HEK293 (cell line): ENCODE measurements at regions not wholly inside any gene's neighbourhood (a gene's known extent, or its start where the extent isn't known, plus 50 kb on each side); places are given as distances from the start of the nearest gene placed in this dataset.

ENCODE experiments used
- CTCF ChIA-PET: fragments of 350-600 bp; formaldehyde crosslinking; extraction: SDS; loops from one replicate; lab custom pipeline; 2021; ENCODE audit warnings: antibody characterized with exemption; lab: Yijun Ruan, JAX
- POLR2A ChIA-PET: fragments of 300-600 bp; formaldehyde crosslinking; extraction: SDS; loops from one replicate; lab custom pipeline; 2020; ENCODE audit warnings: antibody characterized with exemption, inconsistent platforms; lab: Yijun Ruan, JAX
- H3K27ac ChIP-seq: fragments of 200-500 bp; sonication (Bioruptor generic); 2 replicates; pipeline ENCODE4 v1.5.1; 2014; ENCODE audit warnings: low read depth, low read length, control low read depth, inconsistent platforms; ENCODE audit errors: extremely low read depth
- H3K36me3 ChIP-seq, 2 experiments: fragments of 200-500 bp in 1 of 2; sonication (Bioruptor generic) in 1 of 2; 1 replicate in 1 of 2; 2 replicates in 1 of 2; pipeline ENCODE4 v1.5.1; 2014 to 2017; ENCODE audit warnings: inconsistent platforms in 2 of 2, low read length in 2 of 2; ENCODE audit not compliant: control insufficient read depth in 2 of 2, insufficient read depth in 1 of 2
- H3K4me1 ChIP-seq: fragments of 200-500 bp; sonication (Bioruptor generic); 2 replicates; pipeline ENCODE4 v1.5.1; 2014; ENCODE audit warnings: mild to moderate bottlenecking, low read length, inconsistent platforms; ENCODE audit not compliant: control insufficient read depth, insufficient read depth
- H3K4me3 ChIP-seq: 2 replicates; pipeline ENCODE4 v1.5.1; 2011; ENCODE audit warnings: low read depth, mild to moderate bottlenecking, control low read depth, low read length, moderate library complexity
- H3K9me3 ChIP-seq: fragments of 200-500 bp; sonication (Bioruptor generic); 2 replicates; pipeline ENCODE4 v1.5.1; 2014; ENCODE audit warnings: low read depth, low read length, inconsistent platforms; ENCODE audit not compliant: control insufficient read depth, insufficient read depth
- ELK4 ChIP-seq: IDR thresholded peaks from 2 replicates; pipeline ENCODE4 v1.6.1; 2011; ENCODE audit warnings: mild to moderate bottlenecking, low read depth, low read length, borderline replicate concordance
- INSM2 ChIP-seq: fragments of 450-650 bp; formaldehyde crosslinking; IDR thresholded peaks from 2 replicates; pipeline ENCODE4 v1.5.1; 2016; ENCODE audit warnings: missing biosample characterization, missing genetic modification characterization
- KLF7 ChIP-seq: fragments of 450-650 bp; formaldehyde crosslinking; IDR thresholded peaks from 2 replicates; pipeline ENCODE4 v1.5.1; 2016; ENCODE audit warnings: missing biosample characterization, missing genetic modification characterization, borderline replicate concordance
- MZF1 ChIP-seq: fragments of 450-650 bp; formaldehyde crosslinking; IDR thresholded peaks from 2 replicates; pipeline ENCODE4 v1.5.1; 2017; ENCODE audit warnings: missing biosample characterization, missing genetic modification characterization, borderline replicate concordance
- RBAK ChIP-seq: fragments of 450-650 bp; formaldehyde crosslinking; IDR thresholded peaks from 2 replicates; pipeline ENCODE4 v1.5.1; 2016; ENCODE audit warnings: missing biosample characterization, missing genetic modification characterization
- YY1 ChIP-seq: fragments of 450-650 bp; formaldehyde crosslinking; IDR thresholded peaks from 2 replicates; pipeline ENCODE4 v1.5.1; 2018; ENCODE audit warnings: missing biosample characterization, missing genetic modification characterization
- ZBTB11 ChIP-seq: fragments of 450-650 bp; formaldehyde crosslinking; conservative IDR thresholded peaks from 2 replicates; pipeline ENCODE4 v1.5.1; 2016; ENCODE audit warnings: low read depth, missing biosample characterization, missing genetic modification characterization
- ZBTB48 ChIP-seq: fragments of 450-650 bp; formaldehyde crosslinking; IDR thresholded peaks from 2 replicates; pipeline ENCODE4 v1.5.1; 2016; ENCODE audit warnings: missing biosample characterization, missing genetic modification characterization
- ZBTB6 ChIP-seq: fragments of 450-650 bp; formaldehyde crosslinking; IDR thresholded peaks from 2 replicates; pipeline ENCODE4 v1.5.1; 2017; ENCODE audit warnings: missing biosample characterization, missing genetic modification characterization
- ZBTB8A ChIP-seq: fragments of 450-650 bp; formaldehyde crosslinking; IDR thresholded peaks from 2 replicates; pipeline ENCODE4 v1.5.1; 2016; ENCODE audit warnings: missing biosample characterization, missing genetic modification characterization
- ZNF133 ChIP-seq: fragments of 450-650 bp; formaldehyde crosslinking; IDR thresholded peaks from 2 replicates; pipeline ENCODE4 v1.5.1; 2016; ENCODE audit warnings: missing biosample characterization, missing genetic modification characterization
- ZNF138 ChIP-seq: fragments of 450-650 bp; formaldehyde crosslinking; IDR thresholded peaks from 2 replicates; pipeline ENCODE4 v1.5.1; 2016; ENCODE audit warnings: missing biosample characterization, missing genetic modification characterization, borderline replicate concordance
- ZNF140 ChIP-seq: fragments of 450-650 bp; formaldehyde crosslinking; IDR thresholded peaks from 2 replicates; pipeline ENCODE4 v1.5.1; 2016; ENCODE audit warnings: missing biosample characterization, missing genetic modification characterization
- ZNF26 ChIP-seq: fragments of 450-650 bp; formaldehyde crosslinking; IDR thresholded peaks from 2 replicates; pipeline ENCODE4 v1.5.1; 2016; ENCODE audit warnings: missing biosample characterization, missing genetic modification characterization
- ZNF266 ChIP-seq: fragments of 450-650 bp; formaldehyde crosslinking; IDR thresholded peaks from 2 replicates; pipeline ENCODE4 v1.5.1; 2016; ENCODE audit warnings: missing biosample characterization, missing genetic modification characterization, low read depth
- ZNF404 ChIP-seq: fragments of 450-650 bp; formaldehyde crosslinking; IDR thresholded peaks from 2 replicates; pipeline ENCODE4 v1.5.1; 2017; ENCODE audit warnings: missing biosample characterization, missing genetic modification characterization
- ZNF433 ChIP-seq: fragments of 450-650 bp; formaldehyde crosslinking; IDR thresholded peaks from 2 replicates; pipeline ENCODE4 v1.5.1; 2016; ENCODE audit warnings: missing biosample characterization, missing genetic modification characterization, low read depth
- ZNF510 ChIP-seq: fragments of 450-650 bp; formaldehyde crosslinking; IDR thresholded peaks from 2 replicates; pipeline ENCODE4 v1.5.1; 2018; ENCODE audit warnings: mild to moderate bottlenecking, missing genetic modification characterization, missing biosample characterization; ENCODE audit not compliant: insufficient replicate concordance
- ZNF561 ChIP-seq: fragments of 450-650 bp; IDR thresholded peaks from 2 replicates; pipeline ENCODE4 v1.5.1; 2018; ENCODE audit warnings: missing biosample characterization, missing genetic modification characterization, borderline replicate concordance
- ZNF707 ChIP-seq: fragments of 450-650 bp; formaldehyde crosslinking; IDR thresholded peaks from 2 replicates; pipeline ENCODE4 v1.5.1; 2016; ENCODE audit warnings: missing biosample characterization, missing genetic modification characterization
- ZSCAN18 ChIP-seq: fragments of 450-650 bp; formaldehyde crosslinking; IDR thresholded peaks from 2 replicates; pipeline ENCODE4 v1.5.1; 2016; ENCODE audit warnings: missing biosample characterization, missing genetic modification characterization

- TF ChIP-seq ZSCAN18 (tag by site-specific recombination) (no peak), ZNF133 (tag by site-specific recombination) (no peak), ZNF561 (tag by site-specific recombination) (no peak), ZBTB6 (no peak), ZBTB48 (tag by site-specific recombination) (no peak), ZNF433 (tag by site-specific recombination) (no peak)
- Histone ChIP-seq H3K4me3 (no peak overlapping the region), H3K27ac (no peak overlapping the region), H3K9me3 (no peaks in the 10 kb centered on the region), H3K4me1 (no peaks in the 10 kb centered on the region), H3K36me3 (no peaks in the 10 kb centered on the region)
- POLR2A ChIA-PET: no interaction called here
- CTCF ChIA-PET: no interaction called here
Measured at GRCh38 chr11:98895936-98896335, 124.8 kb upstream of the CNTN5 start.

GRCh38 chr11:98940913-98941312, 79.8 kb upstream of the CNTN5 start:
- CTCF ChIA-PET: interaction anchor here (0.6 kb wide), 1 partner anchor 101 kb away, joined by 3 read pairs; no protein-coding TSS in a partner anchor
- Histone ChIP-seq H3K4me1 (no peaks in the 10 kb centered on the region), H3K27ac (no peak overlapping the region), H3K9me3 (no peaks in the 10 kb centered on the region), H3K36me3 (no peaks in the 10 kb centered on the region), H3K4me3 (no peak overlapping the region)
- TF ChIP-seq KLF7 (tag by site-specific recombination): no peak
- no peak for TF ChIP-seq INSM2 (tag by site-specific recombination)
- no peak for TF ChIP-seq ELK4
- TF ChIP-seq ZNF707 (tag by site-specific recombination): no peak
- TF ChIP-seq ZNF140: no peak
- no peak for TF ChIP-seq MZF1 (tag by site-specific recombination)
- TF ChIP-seq ZBTB11 (tag by site-specific recombination): no peak
- TF ChIP-seq ZNF404 (tag by site-specific recombination): no peak
- TF ChIP-seq ZNF266 (tag by site-specific recombination): no peak
- no peak for TF ChIP-seq YY1
- TF ChIP-seq ZNF138 (tag by site-specific recombination): no peak
- TF ChIP-seq ZNF26 (tag by site-specific recombination): no peak
- TF ChIP-seq ZBTB8A (tag by site-specific recombination): no peak
- no peak for TF ChIP-seq RBAK (tag by site-specific recombination)
- no peak for TF ChIP-seq ZNF510 (tag by site-specific recombination)
- POLR2A ChIA-PET: no interaction called here
